Hepatic stellate cell (primary cell): ENCODE measurements at regions not wholly inside any gene's neighbourhood (a gene's known extent, or its start where the extent isn't known, plus 50 kb on each side); places are given as distances from the start of the nearest gene placed in this dataset.
"Not testable (repeated sequence)": the region's sequence is repeated elsewhere in the genome, so short reads cannot be mapped to it uniquely, and the experiment has no call there.

Experiments
- DNase-seq: peaks from one replicate; pipeline ENCODE4 v3.0.0; 2011; ENCODE audit warnings: low spot score

DNA sequence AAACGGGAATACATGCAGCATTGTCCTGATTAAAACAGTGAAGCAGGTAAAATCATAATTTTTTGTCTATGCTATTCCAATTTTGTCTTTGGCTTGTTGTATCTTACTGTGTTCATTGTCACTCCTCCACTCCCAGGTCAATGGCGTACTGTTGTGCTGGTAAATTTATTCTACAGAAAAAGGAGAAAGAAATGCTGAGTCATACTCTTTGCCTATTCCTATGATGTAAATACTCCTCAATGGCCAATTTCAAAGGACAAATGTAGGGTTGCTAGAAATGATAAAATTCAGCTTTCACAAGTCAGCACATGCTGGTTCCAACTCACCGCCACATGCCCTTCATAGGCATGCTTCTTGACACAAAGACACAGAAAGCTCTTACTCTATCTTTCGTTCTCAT lies 694.4 kb upstream of the PCDH20 start:
- no peak for DNase-seq

DNA sequence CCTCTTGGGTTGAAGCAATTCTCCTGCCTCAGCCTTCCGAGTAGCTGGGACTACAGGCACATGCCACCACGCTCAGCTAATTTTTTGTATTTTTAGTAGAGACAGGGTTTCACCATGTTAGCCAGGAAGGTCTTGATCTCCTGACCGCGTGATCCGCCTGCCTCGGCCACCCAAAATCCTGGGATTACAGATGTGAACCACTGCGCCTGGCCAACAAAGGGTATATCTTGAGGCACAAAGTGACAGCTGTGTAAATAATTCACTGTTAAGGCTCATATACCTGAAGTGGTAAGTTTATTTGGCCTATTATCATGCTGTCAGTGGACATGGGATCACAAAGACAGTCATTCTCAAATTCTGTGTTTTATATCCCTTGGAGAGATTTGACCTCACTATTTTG lies 688.5 kb upstream of the PCDH20 start:
- not testable (repeated sequence) for DNase-seq

- DNase-seq, result no peak
Observed at GRCh38 chr13:62096652-62097051, 681.0 kb upstream of the PCDH20 start.

- DNase-seq, result no peak
Observed at GRCh38 chr13:62094932-62095331, 679.3 kb upstream of the PCDH20 start.

- no peak for DNase-seq
Observed at GRCh38 chr13:62093984-62094780, 678.5 kb upstream of the PCDH20 start.

- no peak for DNase-seq
Observed at GRCh38 chr13:62092949-62093348, 677.3 kb upstream of the PCDH20 start.

DNA sequence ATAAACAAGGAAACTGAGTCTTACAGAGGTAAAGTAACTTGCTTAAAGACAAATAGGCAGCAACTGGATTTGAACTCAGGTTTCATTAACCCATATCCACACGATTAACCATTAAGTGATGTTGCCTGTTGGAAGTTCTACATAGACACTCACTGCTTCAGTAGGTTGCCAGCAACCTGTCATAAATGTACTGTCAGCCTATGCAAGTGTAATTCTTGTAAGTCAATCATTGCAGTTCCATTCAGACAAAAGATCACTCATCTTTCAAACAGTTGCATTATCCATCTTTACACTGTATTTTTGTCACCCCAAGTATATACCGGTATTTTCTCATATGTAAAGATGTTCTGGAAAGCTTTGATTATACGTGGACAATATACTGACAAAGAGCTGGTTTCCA lies 676.9 kb upstream of the PCDH20 start:
- no peak for DNase-seq

DNA sequence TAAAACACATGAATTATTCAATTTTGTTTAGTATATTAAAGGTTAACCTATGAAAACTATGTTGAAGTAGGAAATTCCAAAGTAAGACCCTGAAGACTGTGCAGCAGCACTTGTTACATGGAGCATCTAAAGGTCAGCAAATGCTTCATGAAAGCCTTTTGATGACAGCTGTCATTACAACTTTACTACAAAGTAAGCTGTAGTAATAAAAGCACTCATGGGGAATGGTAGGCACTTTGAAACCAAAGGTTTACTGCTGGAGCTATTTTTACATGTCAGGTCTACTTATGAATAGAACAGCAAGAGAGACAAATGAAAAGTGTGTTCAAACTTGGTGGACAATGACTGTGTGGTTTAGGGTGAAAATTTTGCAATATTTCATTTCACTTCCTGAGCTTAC lies 672.5 kb upstream of the PCDH20 start:
- no peak for DNase-seq

- no peak for DNase-seq
Observed at GRCh38 chr13:62087124-62087523, 671.5 kb upstream of the PCDH20 start.

GRCh38 chr13:62085337-62086229 lies 669.9 kb upstream of the PCDH20 start:
- no peak for DNase-seq

GRCh38 chr13:62084728-62085127 lies 669.1 kb upstream of the PCDH20 start:
- no peak for DNase-seq

DNA sequence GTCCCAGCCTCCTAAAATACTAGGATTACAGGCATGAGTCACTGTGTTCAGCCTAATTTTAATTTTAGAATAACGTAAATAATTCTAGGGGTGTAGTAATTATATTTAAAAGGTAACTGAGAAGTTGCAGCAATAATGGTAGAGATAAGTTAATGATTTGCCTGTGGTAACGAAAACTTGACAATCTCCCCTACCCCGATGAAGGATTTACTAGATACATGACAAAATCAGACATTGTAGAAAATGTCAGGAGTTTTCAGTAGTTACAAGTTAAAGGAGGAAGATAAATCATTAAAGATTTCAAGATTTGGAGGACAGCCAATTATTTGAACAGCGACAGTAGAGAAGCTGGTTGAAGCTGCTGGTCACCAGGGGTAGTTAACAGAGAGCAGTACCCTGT lies 652.2 kb upstream of the PCDH20 start:
- no peak for DNase-seq

- DNase-seq, result no peak
Observed at GRCh38 chr13:62065016-62065415, 649.4 kb upstream of the PCDH20 start.

DNA sequence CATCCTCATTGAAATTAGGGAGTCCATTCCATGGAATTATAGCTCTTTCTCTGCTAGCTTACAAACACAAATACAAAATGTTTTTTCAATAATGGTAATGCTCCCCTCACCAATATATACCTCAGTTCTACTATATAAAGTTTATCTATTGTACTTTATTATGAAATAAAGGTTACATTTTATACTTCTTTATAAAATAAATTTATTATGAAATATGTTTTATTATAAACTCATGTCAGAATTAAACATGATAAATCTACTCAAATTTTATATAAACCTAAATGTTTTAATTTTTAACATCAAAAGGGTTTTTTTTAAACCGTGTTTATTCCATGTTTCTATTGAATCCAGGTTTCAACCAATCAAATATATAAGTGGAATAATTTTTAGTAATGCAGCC lies 646.1 kb upstream of the PCDH20 start:
- DNase-seq, result no peak

DNA sequence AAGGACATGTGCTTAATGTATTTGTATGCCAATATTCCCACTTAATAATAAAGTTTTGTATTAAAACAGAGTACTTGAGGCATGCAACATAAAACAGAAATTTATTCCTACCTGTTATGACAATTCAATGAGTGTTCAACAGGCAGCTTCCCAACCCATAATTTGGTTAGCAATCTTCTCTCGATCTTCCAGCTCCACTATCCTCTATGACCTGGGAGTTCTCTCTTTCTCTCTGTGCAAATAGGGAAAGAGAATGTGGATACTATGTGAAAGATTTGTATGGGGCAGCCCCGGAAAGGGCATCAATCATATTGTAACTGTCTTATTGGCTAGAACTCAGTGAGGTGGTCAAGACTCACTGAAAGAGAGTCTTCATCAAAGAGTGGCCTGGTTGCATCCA lies 644.9 kb upstream of the PCDH20 start:
- no peak for DNase-seq

DNA sequence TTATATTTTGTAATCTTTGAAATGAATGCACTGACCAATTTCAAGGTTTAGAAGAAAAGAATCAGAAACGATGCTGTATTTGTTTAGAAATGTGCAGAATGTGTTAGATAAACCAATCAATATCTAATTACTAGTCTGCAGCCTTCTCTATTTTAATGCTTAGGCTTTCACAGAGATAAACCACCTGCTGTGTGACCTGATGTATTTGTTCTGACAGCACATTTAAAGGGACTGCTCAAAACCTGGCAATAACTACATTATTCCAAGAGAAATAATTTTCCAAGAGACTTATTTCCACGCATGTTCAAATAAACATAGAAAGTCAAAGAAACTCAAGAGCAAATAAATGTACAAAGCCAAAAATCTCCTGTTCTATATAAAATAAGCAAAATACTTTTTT lies 641.6 kb upstream of the PCDH20 start:
- DNase-seq, result no peak

- no peak for DNase-seq
Observed at GRCh38 chr13:62049992-62050391, 634.3 kb upstream of the PCDH20 start.

DNA sequence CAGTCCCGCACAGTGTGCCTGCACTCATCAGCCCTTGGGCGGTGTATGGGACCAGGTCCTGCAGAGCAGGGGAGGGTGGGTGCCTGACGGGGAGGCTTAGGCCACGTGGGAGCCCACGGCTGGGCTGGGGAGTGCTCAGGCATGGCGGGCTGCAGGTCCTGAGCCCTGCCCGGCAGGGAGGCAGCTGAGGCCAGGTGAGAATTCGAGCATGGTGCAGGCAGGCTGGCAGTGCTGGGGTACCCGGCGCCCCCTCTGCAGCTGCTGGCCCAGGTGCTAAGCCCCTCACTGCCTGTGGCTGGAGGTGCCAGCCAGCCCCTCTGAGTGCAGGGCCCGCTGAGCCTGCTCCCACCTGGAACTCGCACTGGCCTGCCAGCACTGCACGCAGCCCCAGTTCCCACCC lies 630.9 kb upstream of the PCDH20 start:
- DNase-seq, result no peak

DNA sequence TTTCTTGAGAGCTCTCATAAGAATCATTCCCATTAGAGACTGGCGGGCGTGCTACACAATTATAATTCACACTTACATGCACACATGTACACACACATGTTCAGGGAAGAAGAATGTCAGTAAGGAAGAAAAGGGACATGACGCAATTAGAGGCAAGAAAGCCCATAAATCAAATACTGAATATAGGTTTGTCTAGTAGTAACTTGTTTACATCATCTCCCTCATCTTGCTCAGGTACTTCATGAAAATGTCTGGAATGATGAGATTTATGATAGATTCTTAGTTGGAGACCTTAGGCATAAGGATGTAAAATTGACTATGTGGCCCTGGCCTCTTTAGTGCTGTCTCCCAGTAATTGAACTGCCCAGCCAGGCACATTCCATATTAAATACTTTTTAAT lies 628.0 kb upstream of the PCDH20 start:
- no peak for DNase-seq

DNA sequence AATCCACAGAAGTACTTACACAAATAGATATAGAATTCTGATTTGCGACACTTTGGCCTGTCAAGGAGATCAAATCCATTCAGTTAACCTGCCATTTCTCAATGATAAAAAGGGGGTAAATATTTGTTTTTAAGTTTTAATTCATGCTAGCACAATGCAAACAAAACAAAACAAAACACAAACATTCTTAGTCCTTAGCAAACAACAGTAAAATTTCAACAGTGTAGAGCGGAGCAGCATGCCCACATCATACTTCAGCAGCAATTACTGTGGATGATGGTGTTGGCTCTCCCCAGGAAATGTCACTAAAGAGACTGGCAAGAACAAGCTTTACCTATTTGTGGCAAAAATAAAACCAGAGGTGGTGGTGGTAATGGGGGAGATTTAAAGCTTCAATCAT lies 625.2 kb upstream of the PCDH20 start:
- DNase-seq, result no peak

- DNase-seq, result no peak
Observed at GRCh38 chr13:62040078-62040477, 624.4 kb upstream of the PCDH20 start.

- DNase-seq, result no peak
Observed at GRCh38 chr13:62038214-62038613, 622.6 kb upstream of the PCDH20 start.

- no peak for DNase-seq
Observed at GRCh38 chr13:62035981-62036380, 620.3 kb upstream of the PCDH20 start.
